ENCODE measurements at regions not wholly inside any gene's neighbourhood (a gene's known extent, or its start where the extent isn't known, plus 50 kb on each side); places are given as distances from the start of the nearest gene placed in this dataset.
A peak's percentile ranks its signal among the peaks of the same experiment; 100 is the strongest.

GRCh38 chr14:86022031-86022629 lies 492.2 kb downstream of the FLRT2 start:
- TF ChIP-seq, protein P1, sequence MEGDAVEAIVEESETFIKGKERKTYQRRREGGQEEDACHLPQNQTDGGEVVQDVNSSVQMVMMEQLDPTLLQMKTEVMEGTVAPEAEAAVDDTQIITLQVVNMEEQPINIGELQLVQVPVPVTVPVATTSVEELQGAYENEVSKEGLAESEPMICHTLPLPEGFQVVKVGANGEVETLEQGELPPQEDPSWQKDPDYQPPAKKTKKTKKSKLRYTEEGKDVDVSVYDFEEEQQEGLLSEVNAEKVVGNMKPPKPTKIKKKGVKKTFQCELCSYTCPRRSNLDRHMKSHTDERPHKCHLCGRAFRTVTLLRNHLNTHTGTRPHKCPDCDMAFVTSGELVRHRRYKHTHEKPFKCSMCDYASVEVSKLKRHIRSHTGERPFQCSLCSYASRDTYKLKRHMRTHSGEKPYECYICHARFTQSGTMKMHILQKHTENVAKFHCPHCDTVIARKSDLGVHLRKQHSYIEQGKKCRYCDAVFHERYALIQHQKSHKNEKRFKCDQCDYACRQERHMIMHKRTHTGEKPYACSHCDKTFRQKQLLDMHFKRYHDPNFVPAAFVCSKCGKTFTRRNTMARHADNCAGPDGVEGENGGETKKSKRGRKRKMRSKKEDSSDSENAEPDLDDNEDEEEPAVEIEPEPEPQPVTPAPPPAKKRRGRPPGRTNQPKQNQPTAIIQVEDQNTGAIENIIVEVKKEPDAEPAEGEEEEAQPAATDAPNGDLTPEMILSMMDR (IDR thresholded peaks at IDR 0.05; ENCODE audit: low read depth, low read length), result no peak
- no peaks in the 10 kb centered on the region for H3K36me3 ChIP-seq
- no peak for DNase-seq (ENCODE audit: low read depth in 1 of 2, low spot score in 1 of 2)
- no peaks in the 10 kb centered on the region for H3K27me3 ChIP-seq
- H3K9me3 ChIP-seq (ENCODE audit: low read depth), result no peaks in the 10 kb centered on the region
- no peaks in the 10 kb centered on the region for H3K4me1 ChIP-seq (ENCODE audit: low read depth)
- no peak overlapping the region for H3K27ac ChIP-seq
- H3K4me3 ChIP-seq, result no peak overlapping the region

DNA sequence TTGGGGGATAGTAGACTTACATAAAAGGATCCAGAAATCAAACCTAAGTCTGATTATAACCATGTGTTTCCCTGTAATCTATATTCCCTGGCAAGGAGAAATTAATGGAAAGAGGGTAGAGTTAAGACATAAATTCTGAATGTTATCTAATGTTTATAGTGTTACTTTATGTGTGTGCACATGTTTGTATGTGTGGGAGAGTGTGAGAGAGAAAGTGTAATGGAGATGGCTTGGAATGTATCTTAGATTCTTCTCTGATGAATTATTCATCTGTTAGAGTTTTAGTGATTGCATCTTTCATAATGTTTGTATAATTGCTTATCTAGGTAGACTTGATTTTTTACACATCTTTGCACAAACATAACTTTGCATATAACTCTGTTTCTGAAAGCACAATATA lies 490.9 kb downstream of the FLRT2 start:
- H3K27ac ChIP-seq, result no peak overlapping the region
- H3K4me3 ChIP-seq, result no peak overlapping the region
- no peaks in the 10 kb centered on the region for H3K36me3 ChIP-seq
- no peaks in the 10 kb centered on the region for H3K9me3 ChIP-seq (ENCODE audit: low read depth)
- H3K27me3 ChIP-seq, result no peaks in the 10 kb centered on the region
- H3K4me1 ChIP-seq (ENCODE audit: low read depth), result no peaks in the 10 kb centered on the region
- DNase-seq (ENCODE audit: low read depth in 1 of 2, low spot score in 1 of 2), result no peak
- TF ChIP-seq, protein P1 (IDR thresholded peaks at IDR 0.05; ENCODE audit: low read depth, low read length), result no peak

DNA sequence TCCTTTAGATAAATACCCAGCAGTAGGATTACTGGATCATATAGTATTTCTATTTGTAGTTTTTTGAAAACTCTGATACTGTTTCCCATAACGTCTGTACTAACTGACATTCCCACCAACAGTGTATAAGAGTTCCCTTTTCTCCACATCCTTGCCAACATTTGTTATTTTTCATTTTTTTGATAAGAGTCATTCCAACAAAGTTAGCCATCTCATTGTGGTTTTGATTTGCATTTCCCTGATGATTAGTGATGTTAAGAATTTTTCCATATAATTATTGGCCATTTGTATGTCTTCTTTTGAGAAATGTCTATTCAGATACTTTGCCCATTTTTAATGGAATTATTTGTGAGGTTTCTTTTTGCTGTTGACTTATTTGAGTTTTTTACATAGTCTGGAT lies 486.0 kb downstream of the FLRT2 start:
- no peaks in the 10 kb centered on the region for H3K36me3 ChIP-seq
- H3K9me3 ChIP-seq (ENCODE audit: low read depth), result no peaks in the 10 kb centered on the region
- H3K4me3 ChIP-seq, result no peak overlapping the region
- H3K27ac ChIP-seq, result no peak overlapping the region
- DNase-seq (ENCODE audit: low read depth in 1 of 2, low spot score in 1 of 2), result peak in 1 of 2 donors; percentile 11
- H3K27me3 ChIP-seq, result no peaks in the 10 kb centered on the region
- TF ChIP-seq, protein P1 (IDR thresholded peaks at IDR 0.05; ENCODE audit: low read depth, low read length), result no peak
- H3K4me1 ChIP-seq (ENCODE audit: low read depth), result peaks cover 4% of the 10 kb centered on the region

- Histone ChIP-seq H3K9me3 (ENCODE audit: low read depth) (no peaks in the 10 kb centered on the region), H3K27ac (no peak overlapping the region), H3K4me1 (ENCODE audit: low read depth) (peaks cover 4% of the 10 kb centered on the region), H3K4me3 (no peak overlapping the region), H3K27me3 (no peaks in the 10 kb centered on the region), H3K36me3 (no peaks in the 10 kb centered on the region)
- TF ChIP-seq, protein P1 (IDR thresholded peaks at IDR 0.05; ENCODE audit: low read depth, low read length), result no peak
- DNase-seq (ENCODE audit: low read depth in 1 of 2, low spot score in 1 of 2), result no peak
Observed at GRCh38 chr14:86015511-86015910, 485.6 kb downstream of the FLRT2 start.

- Histone ChIP-seq H3K4me3 (no peak overlapping the region), H3K27me3 (no peaks in the 10 kb centered on the region), H3K9me3 (ENCODE audit: low read depth) (no peaks in the 10 kb centered on the region), H3K36me3 (no peaks in the 10 kb centered on the region), H3K4me1 (ENCODE audit: low read depth) (peaks cover 4% of the 10 kb centered on the region), H3K27ac (no peak overlapping the region)
- DNase-seq (ENCODE audit: low read depth in 1 of 2, low spot score in 1 of 2), result peak; percentile 34 to 41
- TF ChIP-seq, protein P1 (IDR thresholded peaks at IDR 0.05; ENCODE audit: low read depth, low read length), result no peak
Observed at GRCh38 chr14:86013641-86014040, 483.7 kb downstream of the FLRT2 start.
